Hepatocyte (in vitro differentiated cells): ENCODE measurements at regions not wholly inside any gene's neighbourhood (a gene's known extent, or its start where the extent isn't known, plus 50 kb on each side); places are given as distances from the start of the nearest gene placed in this dataset.
A peak's percentile ranks its signal among the peaks of the same experiment; 100 is the strongest.

Source experiments
- DNase-seq: peaks from one replicate; pipeline ENCODE4 v3.0.0-alpha.2; 2016; ENCODE audit warnings: low spot score
- H2AFZ ChIP-seq: fragments of 200-600 bp; sonication (generic); 2 replicates; pipeline ENCODE4 v1.6.0; 2016; ENCODE audit warnings: antibody characterized with exemption, mild to moderate bottlenecking
- H3K27ac ChIP-seq: fragments of 200-600 bp; sonication (generic); 2 replicates; pipeline ENCODE4 v1.5.1; 2016; ENCODE audit warnings: mild to moderate bottlenecking
- H3K27me3 ChIP-seq: fragments of 200-600 bp; sonication (generic); 2 replicates; pipeline ENCODE4 v1.6.1; 2016
- H3K36me3 ChIP-seq: fragments of 200-600 bp; sonication (generic); replicated peaks from 2 replicates; pipeline ENCODE4 v1.5.1; 2016; ENCODE audit warnings: low read depth; ENCODE audit not compliant: insufficient read depth
- H3K4me1 ChIP-seq: fragments of 200-600 bp; sonication (generic); 2 replicates; pipeline ENCODE4 v1.5.1; 2016; ENCODE audit warnings: mild to moderate bottlenecking, moderate library complexity; ENCODE audit not compliant: insufficient read depth
- H3K4me2 ChIP-seq: fragments of 200-600 bp; sonication (generic); 2 replicates; pipeline ENCODE4 v1.6.0; 2016
- H3K4me3 ChIP-seq: fragments of 200-600 bp; sonication (generic); 2 replicates; pipeline ENCODE4 v1.5.1; 2016; ENCODE audit warnings: mild to moderate bottlenecking
- H3K79me2 ChIP-seq: fragments of 200-600 bp; sonication (generic); 2 replicates; pipeline ENCODE4 v1.6.0; 2017; ENCODE audit warnings: mild to moderate bottlenecking
- H3K9me2 ChIP-seq: fragments of 200-600 bp; sonication (generic); replicated peaks from 2 replicates; pipeline ENCODE4 v1.6.0; 2017; ENCODE audit warnings: mild to moderate bottlenecking; ENCODE audit not compliant: insufficient read depth
- H3K9me3 ChIP-seq: fragments of 200-600 bp; sonication (generic); 2 replicates; pipeline ENCODE4 v1.5.1; 2016; ENCODE audit warnings: low read depth, mild to moderate bottlenecking
- H4K20me1 ChIP-seq: fragments of 200-600 bp; sonication (generic); 2 replicates; pipeline ENCODE4 v1.6.0; 2016; ENCODE audit warnings: mild to moderate bottlenecking; ENCODE audit not compliant: insufficient read depth, poor library complexity, severe bottlenecking
- CTCF ChIP-seq: fragments of 200-600 bp; sonication (generic); IDR thresholded peaks from 2 replicates; pipeline ENCODE4 v1.5.1; 2016; ENCODE audit warnings: antibody characterized with exemption, mild to moderate bottlenecking; ENCODE audit not compliant: poor library complexity
- EZH2 ChIP-seq: fragments of 200-600 bp; sonication (generic); IDR thresholded peaks from 2 replicates; pipeline ENCODE4 v1.6.1; 2016; ENCODE audit warnings: antibody characterized with exemption, mild to moderate bottlenecking, borderline replicate concordance
- EZH2phosphoT487 ChIP-seq: fragments of 200-600 bp; sonication (generic); IDR thresholded peaks from one replicate; pipeline ENCODE4 v1.6.1; 2018; ENCODE audit warnings: antibody characterized with exemption, mild to moderate bottlenecking, low read depth, moderate library complexity; ENCODE audit not compliant: unreplicated experiment, severe bottlenecking
- WGBS: methylation state at CpG from one replicate; pipeline ENCODE4 v1.1.6; 2016; ENCODE audit warnings: low lambda C conversion rate; ENCODE audit errors: missing lambda C conversion rate; 5-methylcytosine and 5-hydroxymethylcytosine counted together

GRCh38 chr7:95718577-95719410 lies 53.6 kb upstream of the DYNC1I1 start:
- WGBS, result 51% methylated on average over 6 of the region's 6 CpGs
- H3K4me2 ChIP-seq, result no peak overlapping the region
- no peaks in the 10 kb centered on the region for H3K9me2 ChIP-seq
- DNase-seq, result no peak
- no peaks in the 10 kb centered on the region for H3K9me3 ChIP-seq
- peaks cover 3% of the 10 kb centered on the region for H3K27me3 ChIP-seq
- TF ChIP-seq CTCF (peak; percentile 65), EZH2phosphoT487 (no peak), EZH2 (no peak)
- no peak overlapping the region for H2AFZ ChIP-seq
- H3K36me3 ChIP-seq, result no peaks in the 10 kb centered on the region
- H3K27ac ChIP-seq, result no peak overlapping the region
- H3K4me3 ChIP-seq, result no peak overlapping the region
- H4K20me1 ChIP-seq, result no peaks in the 10 kb centered on the region
- H3K79me2 ChIP-seq, result no peaks in the 10 kb centered on the region
- no peaks in the 10 kb centered on the region for H3K4me1 ChIP-seq

- no peaks in the 10 kb centered on the region for H3K36me3 ChIP-seq
- H3K27ac ChIP-seq, result no peak overlapping the region
- H3K4me3 ChIP-seq, result no peak overlapping the region
- H3K9me3 ChIP-seq, result no peaks in the 10 kb centered on the region
- no peaks in the 10 kb centered on the region for H3K4me1 ChIP-seq
- H3K27me3 ChIP-seq, result no peaks in the 10 kb centered on the region
- H3K79me2 ChIP-seq, result no peaks in the 10 kb centered on the region
- H2AFZ ChIP-seq, result no peak overlapping the region
- no peaks in the 10 kb centered on the region for H3K9me2 ChIP-seq
- no peaks in the 10 kb centered on the region for H4K20me1 ChIP-seq
- WGBS, result 90% methylated on average over 5 of the region's 5 CpGs
- H3K4me2 ChIP-seq, result no peak overlapping the region
- TF ChIP-seq EZH2, result no peak
- TF ChIP-seq CTCF, result no peak
- TF ChIP-seq EZH2phosphoT487, result no peak
- DNase-seq, result no peak
Observed at GRCh38 chr7:95716357-95717122, 55.8 kb upstream of the DYNC1I1 start.

GRCh38 chr7:95715274-95715673 lies 57.1 kb upstream of the DYNC1I1 start:
- TF ChIP-seq CTCF (no peak), EZH2phosphoT487 (no peak), EZH2 (no peak)
- no peaks in the 10 kb centered on the region for H4K20me1 ChIP-seq
- H3K9me2 ChIP-seq, result no peaks in the 10 kb centered on the region
- no peak overlapping the region for H3K4me2 ChIP-seq
- H3K36me3 ChIP-seq, result no peaks in the 10 kb centered on the region
- no peak overlapping the region for H3K27ac ChIP-seq
- no peaks in the 10 kb centered on the region for H3K27me3 ChIP-seq
- H3K4me3 ChIP-seq, result no peak overlapping the region
- H3K9me3 ChIP-seq, result no peaks in the 10 kb centered on the region
- H2AFZ ChIP-seq, result no peak overlapping the region
- DNase-seq, result no peak
- H3K79me2 ChIP-seq, result no peaks in the 10 kb centered on the region
- H3K4me1 ChIP-seq, result no peaks in the 10 kb centered on the region
